H1 (cell line): ENCODE measurements at regions not wholly inside any gene's neighbourhood (a gene's known extent, or its start where the extent isn't known, plus 50 kb on each side); places are given as distances from the start of the nearest gene placed in this dataset.

ENCODE experiments used
- CTCF ChIA-PET: fragments of 300-600 bp; sonication (Branson Sonifier 250); formaldehyde crosslinking; loops from one replicate; lab custom pipeline; 2021; ENCODE audit not compliant: partially characterized antibody; lab: Charles Lee
- POLR2A ChIA-PET: fragments of 300-600 bp; sonication (Branson Sonifier 250); formaldehyde crosslinking; loops from one replicate; lab custom pipeline; 2021; ENCODE audit warnings: inconsistent platforms; ENCODE audit not compliant: partially characterized antibody; lab: Charles Lee
- DNase-seq, 2 experiments: peaks; one replicate each; pipeline versions ENCODE4 v3.0.0 to v3.0.0-alpha.2; 2010 to 2022; ENCODE audit warnings: low spot score in 2 of 2, low read depth in 1 of 2, mixed read lengths in 1 of 2
- FAIRE-seq: peaks from 2 replicates; lab custom pipeline; 2011; peaks lifted over from hg19 to GRCh38; lab: Jason Lieb, UNC
- H2AFZ ChIP-seq: 2 replicates; pipeline ENCODE4 v1.8.1; 2012; ENCODE audit warnings: low read length, inconsistent platforms
- H2AK5ac ChIP-seq: 2 replicates; pipeline ENCODE4 v1.6.1; 2013; ENCODE audit warnings: low read depth, low read length
- H2BK120ac ChIP-seq: replicated peaks from 2 replicates; pipeline ENCODE3; 2013; ENCODE audit warnings: low read depth, low read length, inconsistent platforms
- H2BK12ac ChIP-seq: 2 replicates; pipeline ENCODE4 v1.6.1; 2013; ENCODE audit warnings: low read depth, low read length
- H2BK15ac ChIP-seq: 2 replicates; pipeline ENCODE4 v1.6.1; 2013; ENCODE audit warnings: low read length
- H2BK20ac ChIP-seq: 2 replicates; pipeline ENCODE4 v1.6.1; 2013; ENCODE audit warnings: low read length
- H2BK5ac ChIP-seq: 2 replicates; pipeline ENCODE4 v1.6.1; 2013; ENCODE audit warnings: low read depth, low read length
- H3K14ac ChIP-seq: 2 replicates; pipeline ENCODE4 v1.6.1; 2013; ENCODE audit warnings: inconsistent platforms; ENCODE audit not compliant: insufficient read length
- H3K18ac ChIP-seq: 2 replicates; pipeline ENCODE4 v1.6.1; 2013; ENCODE audit warnings: low read length; ENCODE audit errors: extremely low read depth
- H3K23ac ChIP-seq: 2 replicates; pipeline ENCODE4 v1.6.1; 2013; ENCODE audit warnings: inconsistent platforms; ENCODE audit not compliant: insufficient read length
- H3K23me2 ChIP-seq: 2 replicates; pipeline ENCODE4 v1.6.1; 2013; ENCODE audit warnings: low read depth, low read length
- H3K27ac ChIP-seq: 2 replicates; pipeline ENCODE4 v1.6.1; 2011; ENCODE audit warnings: low read depth, low read length, inconsistent platforms
- H3K27me3 ChIP-seq, 4 experiments: replicated peaks in 1 of 4; 1 replicate in 1 of 4; 2 replicates in 3 of 4; pipeline versions ENCODE4 v1.6.1 to v1.8.1; 2011 to 2013; ENCODE audit warnings: low read length in 3 of 4, mild to moderate bottlenecking in 3 of 4, inconsistent platforms in 2 of 4, mixed read lengths in 2 of 4, moderate library complexity in 1 of 4; ENCODE audit not compliant: control insufficient read depth in 3 of 4, insufficient read depth in 3 of 4; ENCODE audit errors: extremely low read depth in 1 of 4
- H3K36me3 ChIP-seq, 4 experiments: 2 replicates each; pipeline versions ENCODE4 v1.6.1 to v1.8.1; 2011 to 2013; ENCODE audit warnings: mild to moderate bottlenecking in 4 of 4, low read length in 3 of 4, moderate library complexity in 2 of 4, control low read depth in 1 of 4, inconsistent platforms in 1 of 4; ENCODE audit not compliant: insufficient read depth in 4 of 4, control insufficient read depth in 2 of 4
- H3K4ac ChIP-seq: replicated peaks from 2 replicates; pipeline ENCODE3; 2013; ENCODE audit warnings: low read length, low read depth, mixed read lengths, inconsistent platforms; ENCODE audit not compliant: insufficient read length
- H3K4me1 ChIP-seq, 4 experiments: replicated peaks in 1 of 4; 1 replicate in 1 of 4; 2 replicates in 3 of 4; pipeline versions ENCODE4 v1.6.1 to v1.8.1; 2011 to 2013; ENCODE audit warnings: low read length in 3 of 4, inconsistent platforms in 2 of 4, mixed read lengths in 1 of 4; ENCODE audit not compliant: insufficient read depth in 4 of 4, control insufficient read depth in 3 of 4
- H3K4me2 ChIP-seq, 2 experiments: 2 replicates each; pipeline versions ENCODE4 v1.6.1 to v1.8.1; 2011 to 2013; ENCODE audit warnings: low read depth in 2 of 2, low read length in 2 of 2, control low read depth in 1 of 2, inconsistent platforms in 1 of 2, mild to moderate bottlenecking in 1 of 2; ENCODE audit not compliant: insufficient read depth in 1 of 2
- H3K4me3 ChIP-seq, 4 experiments: fragments of 200-600, 300-600 bp in 1 of 4; sonication (generic), shearing (Covaris generic), sonication (Bioruptor Twin) in 1 of 4; 2 replicates each; pipeline versions ENCODE4 v1.5.1 to v1.8.1; 2011 to 2016; ENCODE audit warnings: low read length in 4 of 4, low read depth in 3 of 4, control low read depth in 2 of 4, inconsistent platforms in 2 of 4, mild to moderate bottlenecking in 2 of 4, mixed read lengths in 1 of 4, moderate library complexity in 1 of 4; ENCODE audit not compliant: insufficient read depth in 2 of 4; ENCODE audit errors: extremely low read depth in 1 of 4
- H3K56ac ChIP-seq: replicated peaks from 2 replicates; pipeline ENCODE3; 2013; ENCODE audit warnings: low read depth, mild to moderate bottlenecking, mixed read lengths, low read length, inconsistent platforms; ENCODE audit not compliant: insufficient read length
- H3K79me1 ChIP-seq: 2 replicates; pipeline ENCODE4 v1.6.1; 2013; ENCODE audit warnings: low read depth, low read length, control low read depth
- H3K79me2 ChIP-seq, 2 experiments: 2 replicates each; pipeline versions ENCODE4 v1.6.1 to v1.8.1; 2012 to 2013; ENCODE audit warnings: low read length in 2 of 2, mild to moderate bottlenecking in 2 of 2, inconsistent platforms in 1 of 2; ENCODE audit not compliant: insufficient read depth in 2 of 2, control insufficient read depth in 1 of 2
- H3K9ac ChIP-seq, 4 experiments: replicated peaks in 1 of 4; 1 replicate in 1 of 4; 2 replicates in 3 of 4; pipeline versions ENCODE4 v1.6.1 to v1.8.1; 2011 to 2013; ENCODE audit warnings: low read depth in 3 of 4, low read length in 3 of 4, control low read depth in 2 of 4, mild to moderate bottlenecking in 2 of 4, moderate library complexity in 2 of 4, inconsistent platforms in 1 of 4; ENCODE audit errors: extremely low read depth in 1 of 4
- H3K9me3 ChIP-seq, 2 experiments: 2 replicates each; pipeline versions ENCODE4 v1.6.1 to v1.8.1; 2012 to 2013; ENCODE audit warnings: mild to moderate bottlenecking in 2 of 2, moderate library complexity in 2 of 2, control low read depth in 1 of 2, inconsistent platforms in 1 of 2, low read depth in 1 of 2, low read length in 1 of 2, mixed read lengths in 1 of 2; ENCODE audit not compliant: insufficient read depth in 2 of 2
- H4K20me1 ChIP-seq, 2 experiments: replicated peaks in 1 of 2; 2 replicates each; pipeline versions ENCODE3 to v1.8.1; 2011 to 2013; ENCODE audit warnings: inconsistent platforms in 2 of 2, low read length in 2 of 2, mild to moderate bottlenecking in 1 of 2; ENCODE audit not compliant: insufficient read depth in 2 of 2, control insufficient read depth in 1 of 2
- H4K5ac ChIP-seq: 2 replicates; pipeline ENCODE4 v1.6.1; 2013; ENCODE audit warnings: low read length, low read depth, mixed read lengths, inconsistent platforms; ENCODE audit not compliant: insufficient read length
- H4K8ac ChIP-seq: 2 replicates; pipeline ENCODE4 v1.8.0; 2013; ENCODE audit warnings: mild to moderate bottlenecking, moderate library complexity, low read length, inconsistent platforms; ENCODE audit not compliant: insufficient read depth; ENCODE audit errors: extremely low read depth
- H4K91ac ChIP-seq: replicated peaks from 2 replicates; pipeline ENCODE3; 2013; ENCODE audit warnings: low read length, mixed read lengths, inconsistent platforms; ENCODE audit not compliant: insufficient read length
- ATF2 ChIP-seq: IDR thresholded peaks from 2 replicates; pipeline ENCODE4 v1.6.1; 2012; ENCODE audit warnings: low read length, inconsistent platforms
- CBX5 ChIP-seq: fragments of 300-800, 300-1000 bp; sonication (generic); IDR thresholded peaks from 2 replicates; pipeline ENCODE4 v1.7.1; 2016; ENCODE audit warnings: antibody characterized with exemption, low read length, low read depth
- EZH2 ChIP-seq: fragments of 200-600 bp; sonication (generic); IDR thresholded peaks from 2 replicates; pipeline ENCODE4 v1.7.1; 2012; ENCODE audit warnings: low read depth, mild to moderate bottlenecking, moderate library complexity, low read length, inconsistent platforms; ENCODE audit not compliant: severe bottlenecking
- HDAC2 ChIP-seq, 2 experiments: fragments of 300-600 bp in 1 of 2; sonication (generic) in 1 of 2; IDR thresholded peaks; 2 replicates each; pipeline ENCODE4 v1.6.1; 2011 to 2012; ENCODE audit warnings: low read depth in 2 of 2, low read length in 2 of 2, mild to moderate bottlenecking in 2 of 2, moderate library complexity in 2 of 2, borderline replicate concordance in 1 of 2, inconsistent platforms in 1 of 2
- PHF8 ChIP-seq: fragments of 200-600 bp; sonication (generic); conservative IDR thresholded peaks from 2 replicates; pipeline ENCODE4 v1.7.1; 2012; ENCODE audit warnings: low read depth, mild to moderate bottlenecking, inconsistent platforms, low read length, moderate library complexity
- POLR2AphosphoS5 ChIP-seq: IDR thresholded peaks from 2 replicates; pipeline ENCODE4 v1.6.1; 2011; ENCODE audit warnings: low read depth, low read length
- RXRA ChIP-seq: IDR thresholded peaks from 2 replicates; pipeline ENCODE4 v1.6.1; 2011; ENCODE audit warnings: low read depth, mild to moderate bottlenecking, low read length, moderate library complexity; ENCODE audit not compliant: insufficient read depth
- SIRT6 ChIP-seq: IDR thresholded peaks from one replicate; pipeline ENCODE4 v1.7.1; 2012; ENCODE audit warnings: low read length, inconsistent platforms
- SP1 ChIP-seq: IDR thresholded peaks from 2 replicates; pipeline ENCODE4 v1.6.1; 2011; ENCODE audit warnings: low read depth, low read length
- WGBS, 2 experiments: shearing (Covaris generic) in 1 of 2; methylation state at CpG; one replicate each; pipeline versions ENCODE4 v1.1.6 to v1.1.7; 2013 to 2015; ENCODE audit warnings: low lambda C conversion rate in 2 of 2, mixed read lengths in 2 of 2, inconsistent platforms in 1 of 2, low coverage in 1 of 2, missing lambda C conversion rate in 1 of 2; ENCODE audit not compliant: insufficient replicate concordance in 2 of 2, insufficient coverage in 1 of 2, insufficient read length in 1 of 2; ENCODE audit errors: extremely low coverage in 1 of 2, missing lambda C conversion rate in 1 of 2; 5-methylcytosine and 5-hydroxymethylcytosine counted together
- TF ChIP-seq, protein P1 (sequence below), 3 experiments: IDR thresholded peaks; 1 replicate in 2 of 3; 2 replicates in 1 of 3; pipeline versions ENCODE4 v1.5.1 to v1.6.1; 2011; ENCODE audit warnings: low read length in 3 of 3, mild to moderate bottlenecking in 3 of 3, inconsistent platforms in 2 of 3, low read depth in 1 of 3, moderate library complexity in 1 of 3; ENCODE audit not compliant: insufficient read depth in 1 of 3; ENCODE audit errors: control extremely low read depth in 1 of 3

GRCh38 chr12:90080616-90081015, 372.0 kb upstream of the ATP2B1 start:
- no peak overlapping the region for H3K23ac ChIP-seq
- no peak overlapping the region for H3K4me2 ChIP-seq
- 43% methylated on average over 1 of the region's 1 CpG; no CpG with 5 or more reads in 1 of the 2 experiments for WGBS, 2 experiments
- no peak overlapping the region for H3K4me3 ChIP-seq
- no peak for FAIRE-seq
- no peak overlapping the region for H3K9ac ChIP-seq
- H3K18ac ChIP-seq = no peak overlapping the region
- no peak overlapping the region for H4K8ac ChIP-seq
- no peaks in the 10 kb centered on the region for H3K4me1 ChIP-seq
- ChIA-PET CTCF (no interaction called here), POLR2A (no interaction called here)
- no peak overlapping the region for H3K56ac ChIP-seq
- H4K5ac ChIP-seq = no peak overlapping the region
- no peaks in the 10 kb centered on the region for H3K79me1 ChIP-seq
- H2BK12ac ChIP-seq = no peak overlapping the region
- no peak for DNase-seq
- H3K14ac ChIP-seq = no peak overlapping the region
- no peaks in the 10 kb centered on the region for H3K79me2 ChIP-seq
- H4K91ac ChIP-seq = no peak overlapping the region
- no peak overlapping the region for H2BK20ac ChIP-seq
- no peaks in the 10 kb centered on the region for H3K23me2 ChIP-seq
- no peaks in the 10 kb centered on the region for H3K9me3 ChIP-seq
- no peak overlapping the region for H2BK15ac ChIP-seq
- no peaks in the 10 kb centered on the region for H3K27me3 ChIP-seq
- H4K20me1 ChIP-seq = no peaks in the 10 kb centered on the region
- no peaks in the 10 kb centered on the region for H3K36me3 ChIP-seq
- H2AK5ac ChIP-seq = no peak overlapping the region
- H3K4ac ChIP-seq = no peak overlapping the region
- H2BK5ac ChIP-seq = no peak overlapping the region
- no peak overlapping the region for H2BK120ac ChIP-seq
- no peak overlapping the region for H2AFZ ChIP-seq
- no peak overlapping the region for H3K27ac ChIP-seq
- TF ChIP-seq SP1 = no peak
- no peak for TF ChIP-seq PHF8
- no peak for TF ChIP-seq ATF2
- no peak for TF ChIP-seq RXRA
- no peak for TF ChIP-seq EZH2
- TF ChIP-seq POLR2AphosphoS5 = no peak
- no peak for TF ChIP-seq SIRT6
- no peak for TF ChIP-seq HDAC2 (IDR thresholded peaks at IDR 0.05; ENCODE audit: borderline replicate concordance in 1 of 2, low read depth in 2 of 2, low read length in 2 of 2)
- TF ChIP-seq, protein P1, sequence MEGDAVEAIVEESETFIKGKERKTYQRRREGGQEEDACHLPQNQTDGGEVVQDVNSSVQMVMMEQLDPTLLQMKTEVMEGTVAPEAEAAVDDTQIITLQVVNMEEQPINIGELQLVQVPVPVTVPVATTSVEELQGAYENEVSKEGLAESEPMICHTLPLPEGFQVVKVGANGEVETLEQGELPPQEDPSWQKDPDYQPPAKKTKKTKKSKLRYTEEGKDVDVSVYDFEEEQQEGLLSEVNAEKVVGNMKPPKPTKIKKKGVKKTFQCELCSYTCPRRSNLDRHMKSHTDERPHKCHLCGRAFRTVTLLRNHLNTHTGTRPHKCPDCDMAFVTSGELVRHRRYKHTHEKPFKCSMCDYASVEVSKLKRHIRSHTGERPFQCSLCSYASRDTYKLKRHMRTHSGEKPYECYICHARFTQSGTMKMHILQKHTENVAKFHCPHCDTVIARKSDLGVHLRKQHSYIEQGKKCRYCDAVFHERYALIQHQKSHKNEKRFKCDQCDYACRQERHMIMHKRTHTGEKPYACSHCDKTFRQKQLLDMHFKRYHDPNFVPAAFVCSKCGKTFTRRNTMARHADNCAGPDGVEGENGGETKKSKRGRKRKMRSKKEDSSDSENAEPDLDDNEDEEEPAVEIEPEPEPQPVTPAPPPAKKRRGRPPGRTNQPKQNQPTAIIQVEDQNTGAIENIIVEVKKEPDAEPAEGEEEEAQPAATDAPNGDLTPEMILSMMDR (IDR thresholded peaks at IDR 0.05; ENCODE audit: control extremely low read depth in 1 of 3, insufficient read depth in 1 of 3, low read depth in 1 of 3, low read length in 3 of 3) = no peak
- TF ChIP-seq CBX5 = no peak
